KMS-11 (cell line): ENCODE measurements at regions not wholly inside any gene's neighbourhood (a gene's known extent, or its start where the extent isn't known, plus 50 kb on each side); places are given as distances from the start of the nearest gene placed in this dataset.

Experiments used
- H2AFZ ChIP-seq: fragments of 200-600 bp; sonication (generic); 2 replicates; pipeline ENCODE4 v1.6.1; 2016; ENCODE audit warnings: antibody characterized with exemption, mixed run types, low read depth
- H3K27ac ChIP-seq: fragments of 200-600 bp; sonication (generic); 2 replicates; pipeline ENCODE4 v1.6.1; 2016; ENCODE audit warnings: mild to moderate bottlenecking, mixed run types
- H3K27me3 ChIP-seq: fragments of 200-600 bp; sonication (generic); 2 replicates; pipeline ENCODE4 v1.6.1; 2017; ENCODE audit warnings: mild to moderate bottlenecking, low read depth, mixed run types, moderate library complexity; ENCODE audit not compliant: insufficient read depth
- H3K36me3 ChIP-seq: fragments of 200-600 bp; sonication (generic); 2 replicates; pipeline ENCODE4 v1.6.1; 2017; ENCODE audit warnings: mild to moderate bottlenecking, mixed run types; ENCODE audit not compliant: insufficient read depth
- H3K4me1 ChIP-seq: fragments of 200-600 bp; sonication (generic); 2 replicates; pipeline ENCODE4 v1.6.1; 2016; ENCODE audit warnings: mild to moderate bottlenecking, low read depth, mixed run types; ENCODE audit not compliant: poor library complexity, severe bottlenecking
- H3K4me2 ChIP-seq: fragments of 200-600 bp; sonication (generic); 2 replicates; pipeline ENCODE4 v1.7.0; 2016; ENCODE audit warnings: mild to moderate bottlenecking, mixed run types
- H3K4me3 ChIP-seq: fragments of 200-600 bp; sonication (generic); IDR thresholded peaks from 2 replicates; pipeline ENCODE4 v1.6.1; 2017; ENCODE audit warnings: low read depth, low read length, mixed read lengths; ENCODE audit not compliant: insufficient read depth
- H3K79me2 ChIP-seq: fragments of 200-600 bp; sonication (generic); 2 replicates; pipeline ENCODE4 v1.6.1; 2016; ENCODE audit warnings: low read depth, mixed run types; ENCODE audit not compliant: insufficient read depth
- H3K9ac ChIP-seq: fragments of 200-600 bp; sonication (generic); 2 replicates; pipeline ENCODE4 v1.6.1; 2016; ENCODE audit warnings: mild to moderate bottlenecking, mixed run types
- H4K20me1 ChIP-seq: fragments of 200-600 bp; sonication (generic); 2 replicates; pipeline ENCODE4 v1.6.1; 2016; ENCODE audit warnings: mild to moderate bottlenecking, mixed run types; ENCODE audit not compliant: insufficient read depth
- TF ChIP-seq, protein P1 (sequence below): fragments of 200-600 bp; sonication (generic); conservative IDR thresholded peaks from 2 replicates; pipeline ENCODE4 v1.6.1; 2017; ENCODE audit warnings: low read depth, mild to moderate bottlenecking, antibody characterized with exemption, low read length, moderate library complexity, mixed read lengths

DNA sequence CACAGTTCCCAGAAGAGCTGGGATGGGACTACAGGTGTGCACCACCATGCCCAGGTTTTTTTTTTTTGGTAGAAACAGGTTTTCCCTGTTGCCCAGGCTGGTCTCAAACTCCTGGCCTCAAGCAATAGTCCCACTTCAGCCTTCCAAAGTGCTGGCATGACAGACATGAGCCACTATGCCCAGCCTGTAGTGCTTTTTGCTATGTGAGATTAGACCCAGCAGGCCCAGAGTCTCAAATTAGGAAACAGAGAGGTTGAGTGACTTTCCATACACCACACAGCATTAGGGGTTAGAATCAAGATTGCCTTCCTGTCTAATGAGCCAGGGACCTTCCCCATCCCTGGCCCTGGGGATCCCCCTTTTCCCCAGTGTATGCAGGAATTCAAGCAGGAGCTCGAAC, 90.8 kb upstream of the KCTD7 start:
- Histone ChIP-seq H3K4me2 (no peak overlapping the region), H3K4me3 (no peak overlapping the region), H3K27ac (no peak overlapping the region), H3K36me3 (no peaks in the 10 kb centered on the region), H3K27me3 (no peaks in the 10 kb centered on the region), H3K79me2 (no peaks in the 10 kb centered on the region), H3K4me1 (no peaks in the 10 kb centered on the region), H2AFZ (no peak overlapping the region), H4K20me1 (no peaks in the 10 kb centered on the region), H3K9ac (no peak overlapping the region)
- TF ChIP-seq, protein P1, sequence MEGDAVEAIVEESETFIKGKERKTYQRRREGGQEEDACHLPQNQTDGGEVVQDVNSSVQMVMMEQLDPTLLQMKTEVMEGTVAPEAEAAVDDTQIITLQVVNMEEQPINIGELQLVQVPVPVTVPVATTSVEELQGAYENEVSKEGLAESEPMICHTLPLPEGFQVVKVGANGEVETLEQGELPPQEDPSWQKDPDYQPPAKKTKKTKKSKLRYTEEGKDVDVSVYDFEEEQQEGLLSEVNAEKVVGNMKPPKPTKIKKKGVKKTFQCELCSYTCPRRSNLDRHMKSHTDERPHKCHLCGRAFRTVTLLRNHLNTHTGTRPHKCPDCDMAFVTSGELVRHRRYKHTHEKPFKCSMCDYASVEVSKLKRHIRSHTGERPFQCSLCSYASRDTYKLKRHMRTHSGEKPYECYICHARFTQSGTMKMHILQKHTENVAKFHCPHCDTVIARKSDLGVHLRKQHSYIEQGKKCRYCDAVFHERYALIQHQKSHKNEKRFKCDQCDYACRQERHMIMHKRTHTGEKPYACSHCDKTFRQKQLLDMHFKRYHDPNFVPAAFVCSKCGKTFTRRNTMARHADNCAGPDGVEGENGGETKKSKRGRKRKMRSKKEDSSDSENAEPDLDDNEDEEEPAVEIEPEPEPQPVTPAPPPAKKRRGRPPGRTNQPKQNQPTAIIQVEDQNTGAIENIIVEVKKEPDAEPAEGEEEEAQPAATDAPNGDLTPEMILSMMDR = no peak

DNA sequence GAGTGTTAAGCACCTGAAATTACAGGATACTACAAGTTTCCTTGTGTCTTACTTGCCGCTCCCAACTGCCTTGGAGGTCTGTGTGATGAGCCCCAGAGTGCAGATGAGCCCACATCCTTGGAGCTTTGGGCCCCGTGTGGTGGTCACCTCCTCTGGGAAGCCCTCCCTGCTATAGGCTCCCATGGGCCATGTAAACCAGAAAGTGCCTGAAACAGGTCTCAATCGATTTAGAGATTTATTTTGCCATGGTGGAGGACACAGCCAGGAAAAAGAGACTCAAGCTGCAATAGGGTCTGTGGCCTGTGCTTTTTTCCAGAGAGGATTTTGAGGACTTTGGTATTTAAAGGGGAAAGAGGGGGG, 89.4 kb upstream of the KCTD7 start:
- Histone ChIP-seq H3K9ac (no peak overlapping the region), H3K27me3 (no peaks in the 10 kb centered on the region), H3K4me3 (no peak overlapping the region), H3K4me1 (no peaks in the 10 kb centered on the region), H3K4me2 (no peak overlapping the region), H2AFZ (no peak overlapping the region), H3K27ac (no peak overlapping the region), H4K20me1 (no peaks in the 10 kb centered on the region), H3K79me2 (no peaks in the 10 kb centered on the region), H3K36me3 (no peaks in the 10 kb centered on the region)
- TF ChIP-seq, protein P1 = no peak

DNA sequence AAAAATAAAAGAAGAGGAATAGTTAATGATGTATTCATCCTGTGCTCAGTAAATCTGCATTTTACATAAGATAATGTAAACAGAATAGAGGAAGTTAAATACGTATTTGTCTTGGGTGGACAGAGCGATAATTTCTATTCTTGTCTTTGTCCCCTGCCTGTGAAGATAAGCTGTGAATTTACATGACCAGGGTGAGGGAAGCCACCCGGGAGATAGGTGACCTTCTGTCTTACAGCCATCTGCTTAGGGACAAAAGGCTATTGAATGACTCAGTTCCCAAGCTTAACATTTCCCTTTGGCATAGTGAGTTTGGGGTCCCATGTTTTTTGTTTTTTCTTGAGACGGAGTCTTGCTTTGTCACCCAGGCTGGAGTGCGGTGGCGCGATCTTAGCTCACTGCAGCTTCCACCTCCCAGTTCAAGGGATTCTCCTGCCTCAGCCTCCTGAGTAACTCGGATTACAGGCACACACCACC, 88.7 kb upstream of the KCTD7 start:
- Histone ChIP-seq H3K4me1 (no peaks in the 10 kb centered on the region), H3K27me3 (no peaks in the 10 kb centered on the region), H4K20me1 (no peaks in the 10 kb centered on the region), H3K27ac (no peak overlapping the region), H2AFZ (no peak overlapping the region), H3K36me3 (no peaks in the 10 kb centered on the region), H3K9ac (no peak overlapping the region), H3K79me2 (no peaks in the 10 kb centered on the region), H3K4me2 (no peak overlapping the region), H3K4me3 (no peak overlapping the region)
- TF ChIP-seq, protein P1 = no peak

DNA sequence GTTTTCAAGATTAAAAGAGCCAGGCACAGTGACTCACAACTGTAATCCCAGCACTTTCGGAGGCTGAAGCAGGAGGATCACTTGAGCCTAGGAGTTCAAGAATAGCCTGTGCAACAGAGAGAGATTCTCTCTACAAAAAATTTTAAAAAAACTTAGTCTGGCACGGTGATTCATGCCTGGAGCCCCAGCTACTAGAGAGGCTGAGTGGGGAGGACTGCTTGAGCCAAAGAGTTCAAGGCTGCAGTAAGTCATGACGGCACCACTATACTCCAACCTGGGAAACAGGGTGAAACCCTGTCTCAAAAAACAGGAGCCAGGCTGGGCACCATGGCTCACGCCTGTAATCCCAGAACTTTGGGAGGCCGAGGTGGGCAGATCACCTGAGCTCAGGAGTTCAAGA, 86.6 kb upstream of the KCTD7 start:
- no peak overlapping the region for H2AFZ ChIP-seq
- H3K9ac ChIP-seq = no peak overlapping the region
- H3K4me3 ChIP-seq = no peak overlapping the region
- H3K27me3 ChIP-seq = no peaks in the 10 kb centered on the region
- H3K79me2 ChIP-seq = no peaks in the 10 kb centered on the region
- H3K4me2 ChIP-seq = no peak overlapping the region
- TF ChIP-seq, protein P1 = no peak
- H3K4me1 ChIP-seq = no peaks in the 10 kb centered on the region
- no peak overlapping the region for H3K27ac ChIP-seq
- H4K20me1 ChIP-seq = no peaks in the 10 kb centered on the region
- H3K36me3 ChIP-seq = no peaks in the 10 kb centered on the region; the same call in 1 of the 2 replicates
